GM21528 (cell line): ENCODE measurements at regions not wholly inside any gene's neighbourhood (a gene's known extent, or its start where the extent isn't known, plus 50 kb on each side); places are given as distances from the start of the nearest gene placed in this dataset.

Experiments used
- ATAC-seq: cut with Tn5 transposase; IDR thresholded peaks from one replicate; pipeline ENCODE4 v1.9.1; 2021; ENCODE audit warnings: mild to moderate bottlenecking, moderate library complexity; ENCODE audit not compliant: unreplicated experiment, low FRiP score

DNA sequence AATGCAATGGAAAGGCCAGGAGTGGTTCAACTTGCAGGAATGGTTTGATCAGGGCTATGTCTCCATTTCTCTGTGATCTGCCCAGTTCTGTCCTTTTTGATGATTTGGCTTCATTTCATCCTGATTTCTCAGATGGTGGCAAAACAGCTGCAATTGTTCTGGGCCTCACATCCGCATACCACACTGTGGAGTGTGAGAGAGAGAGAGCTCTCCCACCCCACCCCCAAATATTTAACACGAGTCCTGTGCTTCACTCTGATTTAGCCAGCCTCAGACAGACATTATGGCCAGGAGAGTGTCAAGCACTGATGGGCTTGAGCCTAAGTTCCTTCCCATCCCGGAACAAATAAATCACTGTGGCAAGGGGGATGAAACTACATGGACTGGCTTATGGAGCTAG, 284.6 kb downstream of the CDC5L start:
- ATAC-seq = no peak

DNA sequence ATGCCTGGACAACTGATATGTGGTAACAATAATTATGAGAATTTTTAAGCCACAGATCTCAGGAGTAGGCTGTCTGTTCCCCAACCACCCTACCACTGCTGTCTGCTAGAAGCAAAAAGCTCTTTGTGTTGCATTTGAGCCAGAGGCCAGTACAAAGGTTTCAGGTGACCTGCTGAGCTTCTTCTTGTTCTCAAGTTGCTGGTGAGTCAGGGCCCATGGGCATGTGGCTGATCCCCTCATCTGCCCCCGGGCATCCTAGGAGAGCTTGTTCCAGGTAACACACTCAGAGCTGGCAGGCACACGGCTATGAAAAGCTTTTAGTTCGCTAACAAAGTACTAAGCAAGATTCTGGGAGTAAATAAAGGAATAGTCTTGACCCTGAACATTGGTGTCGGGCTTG, 285.3 kb downstream of the CDC5L start:
- ATAC-seq = no peak

DNA sequence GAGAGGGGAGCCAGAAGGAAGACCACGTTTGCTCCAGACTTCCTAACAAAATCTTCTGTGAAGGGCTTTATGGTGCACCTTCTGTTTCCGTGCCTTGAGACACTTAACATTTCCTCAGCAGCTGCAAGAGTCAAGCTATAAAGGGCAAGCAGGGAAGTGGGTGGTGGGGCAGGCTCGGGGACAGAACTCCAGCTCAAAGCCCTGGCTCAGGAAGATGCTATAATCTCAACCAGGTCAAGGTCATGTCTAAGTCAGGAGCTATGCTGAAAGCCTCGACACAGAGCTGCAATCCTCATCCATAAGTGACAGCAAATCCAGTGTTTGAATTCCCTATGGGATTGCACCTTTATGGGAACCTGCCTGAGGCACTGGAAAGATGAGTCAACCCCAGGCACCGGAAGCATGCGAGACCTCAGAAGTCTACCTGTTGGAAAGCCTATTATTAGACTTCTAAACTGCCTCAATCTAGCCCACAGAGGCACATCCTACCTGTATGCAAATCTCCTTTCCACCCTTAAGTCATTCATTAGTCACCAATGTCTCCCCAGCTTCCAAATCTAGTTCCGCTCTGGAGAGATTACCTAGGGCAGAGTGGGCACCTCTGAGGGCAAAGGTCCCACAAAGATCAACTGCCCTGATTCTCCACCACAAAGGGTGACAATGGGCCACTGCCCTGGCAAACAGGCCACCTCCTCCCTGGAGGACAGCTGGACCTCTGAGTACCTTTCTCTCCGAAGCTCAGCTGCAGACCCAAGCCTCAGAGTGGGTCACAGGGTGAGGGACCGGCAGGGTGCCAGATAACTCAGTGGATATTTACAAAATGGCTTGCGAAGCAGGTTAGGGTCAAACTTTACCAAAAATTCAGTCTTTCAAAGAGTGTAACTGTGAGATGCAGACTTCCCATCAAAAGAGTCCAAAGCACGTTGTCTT, 287.0 kb downstream of the CDC5L start:
- ATAC-seq = no peak

DNA sequence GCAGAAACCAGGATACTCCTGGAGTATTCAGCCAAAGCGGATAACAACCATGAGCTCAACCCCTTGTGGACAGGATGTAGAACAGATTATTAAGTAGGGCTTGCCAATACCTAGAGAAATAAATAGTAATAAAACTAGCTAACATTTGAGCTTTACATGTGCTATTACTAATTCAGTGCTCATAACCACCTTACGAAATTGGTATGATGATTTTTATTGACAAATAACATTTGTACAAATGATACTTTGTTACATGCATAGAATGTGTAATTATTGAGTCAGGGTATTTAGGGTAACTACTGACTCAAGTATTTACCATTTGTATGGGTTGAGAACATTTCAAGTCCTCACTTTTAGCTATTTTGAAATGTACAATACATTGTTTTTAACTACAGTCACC, 287.9 kb downstream of the CDC5L start:
- no peak for ATAC-seq

DNA sequence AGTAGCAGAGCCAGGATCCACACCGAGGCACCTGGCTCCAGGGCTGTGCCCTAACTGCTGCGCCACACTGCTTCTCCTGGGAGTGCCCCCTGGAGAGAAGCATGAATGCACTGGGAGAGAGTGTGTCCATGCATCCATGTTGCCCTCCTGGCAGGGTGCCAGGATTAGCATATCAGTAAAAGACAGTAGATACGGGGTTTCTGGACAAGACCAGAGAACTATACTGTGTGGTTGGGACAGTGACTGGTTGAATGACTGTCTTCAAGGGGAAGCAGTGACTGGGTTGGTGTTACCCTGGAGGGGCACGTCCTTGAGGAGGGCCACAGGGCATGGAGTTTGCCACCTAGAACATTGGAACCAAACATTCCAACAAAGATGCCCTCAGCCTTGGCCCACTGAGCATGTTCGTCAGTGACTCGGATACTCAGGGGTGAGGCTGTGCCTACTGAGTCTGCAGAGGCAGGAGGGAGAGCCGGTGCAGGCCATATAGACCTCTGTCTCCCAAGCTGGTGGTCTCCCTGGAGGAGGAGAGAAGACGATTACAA, 288.8 kb downstream of the CDC5L start:
- ATAC-seq = no peak

DNA sequence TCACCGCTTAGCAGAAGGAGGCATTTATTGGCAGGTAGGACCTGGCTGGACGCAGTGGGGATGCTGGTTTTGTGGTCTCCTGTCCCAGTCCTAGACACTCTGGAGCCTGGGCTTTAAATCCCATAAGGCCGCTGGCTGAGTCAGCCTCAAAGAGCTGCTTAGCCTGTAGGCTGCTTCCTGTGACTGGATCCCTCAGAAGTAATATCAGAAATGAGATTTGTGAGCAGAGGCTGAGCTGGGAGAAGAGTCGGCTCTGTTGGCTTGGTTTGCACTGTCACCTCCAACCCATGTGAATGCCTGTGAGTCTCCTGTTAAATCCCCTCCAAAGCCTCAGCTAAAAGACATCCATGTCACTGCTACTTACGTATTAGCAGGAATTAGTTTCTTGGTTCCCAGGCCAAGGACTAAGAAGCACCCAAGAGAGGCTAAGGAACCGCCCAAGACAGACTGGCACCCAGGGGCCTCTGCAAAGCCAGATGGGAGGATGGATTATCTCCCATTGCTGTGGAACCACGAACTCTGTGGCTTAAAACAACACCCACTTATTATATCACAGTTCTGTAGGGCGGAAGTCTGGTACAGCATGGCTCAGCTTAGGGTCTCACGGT, 289.4 kb downstream of the CDC5L start:
- no peak for ATAC-seq

DNA sequence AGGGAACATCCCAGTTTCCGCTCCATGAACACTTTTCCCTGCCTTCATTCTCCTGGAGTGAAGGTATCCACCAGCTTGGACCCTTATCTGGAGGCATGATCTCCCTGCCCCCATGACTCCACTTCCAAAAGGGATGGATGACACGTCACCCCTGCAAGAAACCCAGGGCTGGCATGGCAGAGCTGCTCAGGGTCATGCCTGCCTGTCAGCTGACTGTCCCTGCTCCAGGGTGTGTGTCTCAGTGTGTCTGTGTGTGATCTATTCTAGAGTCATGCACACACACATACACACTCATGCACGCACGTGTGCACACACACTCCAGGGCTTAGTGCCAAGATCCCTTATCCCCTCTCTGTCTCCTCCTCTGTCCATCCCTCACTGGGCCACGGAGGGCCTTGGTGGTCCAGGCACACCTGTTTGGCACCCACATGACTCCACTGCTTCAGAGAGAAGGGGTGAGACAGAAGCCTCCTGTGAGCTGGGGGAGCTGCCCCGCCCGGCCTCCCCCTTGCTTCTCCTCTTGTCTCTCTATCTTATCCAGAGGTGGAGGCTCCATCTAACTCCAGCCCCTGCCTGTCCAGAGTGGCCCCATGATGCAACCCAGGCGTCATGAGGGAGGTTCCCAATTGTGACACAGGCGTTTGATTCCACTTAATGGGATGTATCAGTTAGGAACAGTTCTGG, 290.9 kb downstream of the CDC5L start:
- no peak for ATAC-seq

DNA sequence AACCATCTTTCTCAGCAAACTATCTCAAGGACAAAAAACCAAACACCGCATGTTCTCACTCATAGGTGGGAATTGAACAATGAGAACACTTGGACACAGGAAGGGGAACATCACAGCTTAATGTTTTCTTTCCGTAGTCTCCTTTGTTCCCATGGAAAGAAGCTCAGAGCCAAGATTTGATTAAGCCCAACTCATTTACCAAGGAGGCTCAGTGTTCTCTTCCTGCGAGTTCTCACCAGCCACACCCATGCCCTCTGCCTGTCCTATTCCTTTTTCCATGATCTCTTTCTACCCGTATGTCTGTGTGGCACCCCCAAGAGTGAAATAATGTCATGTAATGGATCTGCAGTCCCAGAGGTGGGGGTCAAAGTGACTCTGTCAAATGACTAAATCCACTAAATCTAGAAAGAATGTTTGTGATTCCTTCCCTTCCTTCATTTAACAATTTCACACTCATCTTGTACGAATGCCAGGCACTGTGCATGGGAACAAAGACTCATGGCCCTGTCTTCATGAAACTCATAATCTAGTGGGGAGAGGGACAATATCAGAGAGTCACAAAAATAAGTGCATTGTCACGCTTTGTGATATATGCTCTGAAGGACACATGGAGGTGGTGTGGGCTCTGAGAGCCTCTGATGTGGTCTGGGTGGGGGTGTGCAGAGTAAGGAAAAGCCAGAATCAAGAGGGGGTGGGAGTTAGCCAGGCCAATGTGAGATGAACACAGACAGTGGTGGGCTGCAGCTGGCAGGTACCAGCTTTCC, 292.1 kb downstream of the CDC5L start:
- ATAC-seq = no peak

DNA sequence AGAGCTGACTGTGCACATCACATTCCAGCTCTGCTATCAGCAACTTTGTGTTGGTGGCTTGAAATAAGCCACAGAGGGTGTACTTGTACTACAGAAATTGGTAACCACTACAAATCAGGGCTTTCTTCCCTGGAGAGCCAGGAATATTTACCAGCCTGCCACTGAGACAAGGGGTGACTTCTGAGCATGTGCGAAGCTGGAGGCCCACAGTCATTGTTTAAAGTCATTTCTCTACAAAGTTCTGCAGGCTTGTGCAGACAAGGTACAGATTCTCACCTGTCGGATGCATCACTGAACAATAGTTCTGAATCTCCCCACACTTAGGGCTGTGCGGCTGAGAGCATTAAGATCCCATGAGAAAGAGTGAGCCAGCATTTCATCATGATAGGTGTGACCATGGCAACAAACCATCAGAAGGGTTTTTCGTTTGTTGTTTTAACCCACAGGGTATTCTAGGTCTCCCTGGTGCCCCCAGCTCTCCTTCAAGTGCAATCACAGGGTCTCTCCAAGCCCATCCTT, 292.8 kb downstream of the CDC5L start:
- ATAC-seq = no peak

DNA sequence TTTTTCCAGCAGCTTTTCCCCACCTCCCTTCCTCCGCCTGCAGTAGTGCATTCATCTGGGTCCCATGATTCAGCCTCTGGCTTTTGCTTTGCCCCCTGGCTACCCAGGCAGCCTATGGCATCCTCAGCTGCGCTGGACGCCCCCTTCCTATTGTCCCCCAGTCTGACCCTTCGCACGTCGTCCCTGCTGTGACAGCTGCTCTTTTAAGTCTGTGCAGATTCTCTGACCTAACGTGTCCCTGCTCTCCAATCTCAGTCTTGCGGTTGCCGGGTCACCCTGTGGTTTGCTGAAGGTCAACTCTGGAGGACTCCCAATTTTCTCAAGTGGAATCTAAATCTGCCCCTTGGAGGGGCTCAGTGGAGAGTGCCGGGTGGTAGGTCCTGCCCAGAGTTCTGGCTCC, 294.3 kb downstream of the CDC5L start:
- ATAC-seq = no peak

DNA sequence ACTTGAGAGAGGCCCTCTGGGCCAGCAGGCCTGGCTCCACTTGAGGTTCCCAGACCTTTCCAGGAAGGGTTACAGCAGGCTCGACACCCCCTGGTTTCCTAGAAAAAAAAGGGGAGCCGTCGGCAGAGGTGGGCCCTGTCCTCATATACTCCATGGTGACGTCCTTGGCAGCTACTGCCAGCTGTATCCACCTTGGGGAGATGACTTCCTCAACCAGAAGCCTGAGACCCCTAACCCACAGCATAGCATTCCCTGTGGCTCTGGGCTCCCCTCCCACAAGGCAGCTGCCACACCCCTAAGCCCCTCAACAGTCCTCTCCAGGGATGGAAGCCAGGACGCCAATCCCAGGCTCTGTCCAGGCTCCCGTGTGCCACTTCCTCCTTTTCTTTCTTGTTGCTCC, 294.8 kb downstream of the CDC5L start:
- ATAC-seq = no peak

DNA sequence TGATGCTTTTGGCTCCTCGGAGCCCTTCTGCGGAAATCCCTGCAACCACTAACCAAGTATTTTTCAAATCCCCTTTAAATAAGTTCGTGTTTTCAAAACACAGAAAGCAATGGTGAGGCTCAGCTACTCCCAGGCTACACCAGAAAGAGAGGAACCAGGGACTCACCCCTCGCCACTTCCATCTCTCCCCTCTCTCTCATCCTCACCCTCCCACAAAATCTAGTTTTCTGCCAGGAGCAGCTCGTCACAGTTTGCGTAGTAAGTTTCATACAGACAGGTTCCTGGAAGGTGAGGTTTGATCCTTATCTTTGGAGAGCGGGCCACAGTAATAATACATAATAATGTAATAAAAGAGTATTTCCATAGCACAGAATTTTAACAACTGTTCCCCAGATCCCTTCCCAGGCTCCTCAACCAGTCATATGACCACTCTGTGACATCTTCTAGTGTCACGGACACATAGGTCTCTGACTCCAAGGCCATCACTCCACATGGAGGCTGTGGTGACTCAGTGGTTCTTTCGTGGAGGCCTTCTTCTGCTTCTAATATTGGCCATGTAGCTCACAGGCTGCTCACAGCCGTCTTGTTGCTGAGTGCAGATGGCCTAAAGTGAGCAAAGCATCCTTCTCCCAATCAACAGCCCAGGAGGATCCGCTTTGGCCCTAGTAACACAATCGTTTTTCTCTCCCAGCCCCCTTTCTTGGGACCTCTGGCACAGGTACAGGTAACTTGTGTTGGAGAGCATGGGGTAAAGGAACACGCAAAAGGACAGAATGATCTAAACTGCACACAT, 295.7 kb downstream of the CDC5L start:
- ATAC-seq = no peak

DNA sequence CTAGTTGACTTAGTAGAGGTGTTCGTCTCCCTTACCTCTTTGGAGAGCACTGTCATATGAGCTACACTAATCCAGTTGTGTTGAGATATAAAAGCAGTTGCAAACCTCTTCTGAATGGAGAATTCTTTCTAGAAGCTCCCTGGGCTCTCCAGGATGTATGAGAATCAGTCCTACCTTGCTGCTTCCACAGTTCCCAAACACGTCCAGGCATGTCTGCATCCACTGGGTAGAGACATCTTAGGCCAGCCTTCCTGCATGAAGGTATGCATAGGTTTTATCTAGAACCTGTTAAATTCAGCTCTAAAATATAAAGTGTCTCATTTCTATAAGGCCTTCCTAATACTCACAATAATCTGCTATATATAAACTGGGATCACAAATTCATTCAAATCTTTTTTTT, 297.7 kb downstream of the CDC5L start:
- no peak for ATAC-seq

DNA sequence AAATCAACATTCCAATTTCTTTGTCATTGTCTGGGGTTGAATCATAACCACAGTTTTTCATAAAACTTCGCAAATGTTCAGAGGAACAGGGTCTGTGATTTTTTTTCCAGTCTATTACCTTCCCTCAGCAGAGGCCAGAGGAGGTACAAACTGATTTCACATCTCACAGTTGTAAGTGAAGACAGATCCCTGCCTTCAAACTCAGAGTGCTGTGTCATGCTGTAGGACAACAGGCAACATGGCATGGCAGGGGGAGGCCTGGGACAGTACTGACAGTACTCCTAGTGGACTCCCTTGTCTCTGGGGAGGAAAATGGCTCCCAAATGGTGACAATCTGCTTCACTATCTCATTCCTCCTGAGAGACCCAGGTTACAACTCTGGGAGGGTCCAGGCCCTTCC, 308.6 kb downstream of the CDC5L start:
- no peak for ATAC-seq

DNA sequence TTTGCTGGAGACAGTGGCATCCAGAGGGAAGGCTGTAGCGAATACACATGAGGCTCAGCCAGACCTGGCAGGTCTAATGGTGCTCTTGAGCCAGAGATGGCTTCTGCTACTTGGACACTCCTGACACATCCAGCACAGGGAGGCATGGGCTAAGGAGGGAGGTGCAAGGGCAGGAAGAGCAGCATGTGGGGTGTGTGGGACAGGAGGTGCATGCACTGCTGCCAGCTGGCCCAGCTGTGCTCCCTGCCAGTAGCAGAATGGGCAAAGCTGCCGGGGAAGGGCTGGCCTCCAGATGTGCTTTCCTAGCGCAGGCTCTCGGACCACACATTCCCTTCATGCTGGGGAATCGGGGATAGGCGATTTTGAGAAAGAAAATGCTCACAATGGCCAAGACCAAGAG, 309.2 kb downstream of the CDC5L start:
- no peak for ATAC-seq

DNA sequence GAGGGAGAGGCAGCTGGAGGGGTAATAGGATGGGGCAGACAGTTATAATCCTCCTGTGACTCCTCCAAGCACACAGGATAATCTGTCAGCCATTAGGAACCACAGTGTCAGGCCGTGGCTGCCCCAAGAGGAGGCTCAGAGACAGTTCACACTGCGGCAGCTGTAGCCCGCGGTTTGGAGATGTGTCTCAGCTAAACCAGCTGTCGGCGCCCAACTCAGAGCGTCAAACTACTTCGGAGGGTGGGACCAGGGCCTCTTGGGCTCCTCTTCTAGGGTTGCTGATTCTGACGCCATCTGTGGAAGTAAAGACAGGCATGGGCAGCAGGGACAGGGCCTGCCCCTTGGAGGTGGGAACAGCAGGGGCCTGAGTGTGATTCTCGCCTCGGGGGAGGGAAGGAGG, 309.8 kb downstream of the CDC5L start:
- ATAC-seq = no peak

DNA sequence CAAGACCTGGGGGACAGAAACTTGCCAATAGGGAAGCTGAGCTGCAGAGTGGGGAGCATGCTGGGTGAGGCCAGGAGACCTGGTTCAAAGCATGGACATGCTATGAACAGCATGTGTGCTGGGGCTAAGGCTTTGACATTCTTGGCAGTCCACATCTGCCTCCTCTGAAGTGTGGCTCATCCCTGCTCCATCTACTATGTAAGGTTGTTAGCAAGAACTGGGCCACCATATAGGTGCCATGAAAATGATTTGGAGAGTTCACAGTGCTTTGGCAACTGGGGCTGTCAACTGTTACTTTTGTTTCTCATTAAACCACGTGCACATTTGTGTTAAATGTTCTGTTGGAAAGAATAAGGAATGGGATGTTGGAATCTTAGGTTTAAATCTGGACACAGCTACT, 311.1 kb downstream of the CDC5L start:
- ATAC-seq = no peak

DNA sequence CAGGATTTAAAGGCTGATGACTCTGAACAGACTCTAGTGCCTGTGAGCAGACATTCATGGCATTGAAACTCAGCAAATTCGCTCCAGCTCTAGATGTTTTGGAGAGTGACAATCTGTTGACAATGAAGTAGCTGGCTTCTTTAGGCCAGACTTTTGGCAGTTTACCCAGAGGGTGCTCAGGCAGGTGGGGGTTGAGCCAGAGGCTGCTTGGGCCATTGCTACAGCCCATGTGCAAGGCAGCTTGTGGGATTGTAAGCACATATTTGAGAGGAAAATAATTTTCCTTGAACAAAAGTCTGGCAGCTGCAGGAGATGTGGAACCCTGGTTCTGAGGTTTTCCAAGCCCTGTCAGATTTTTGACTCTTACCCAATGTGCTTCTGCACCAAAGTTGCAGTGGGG, 311.6 kb downstream of the CDC5L start:
- ATAC-seq = no peak

DNA sequence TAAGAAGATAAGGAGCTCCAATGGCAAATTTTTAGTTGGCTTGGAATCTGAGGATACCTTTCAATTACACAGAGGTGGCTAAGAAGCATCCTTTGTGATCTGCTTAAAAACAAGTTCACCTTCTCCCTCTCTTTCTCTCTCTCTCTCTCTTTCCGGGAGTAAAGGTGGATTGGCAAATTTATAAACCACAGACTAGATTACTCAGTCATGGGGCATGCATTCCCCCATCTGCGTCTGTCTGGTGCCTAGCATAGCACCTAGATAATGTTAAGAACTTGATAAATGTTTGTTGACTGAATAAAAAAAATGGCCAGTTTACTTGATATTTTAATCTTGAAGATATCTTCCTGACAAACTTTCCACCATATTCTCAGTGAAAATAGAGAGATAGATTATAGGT, 312.3 kb downstream of the CDC5L start:
- no peak for ATAC-seq

DNA sequence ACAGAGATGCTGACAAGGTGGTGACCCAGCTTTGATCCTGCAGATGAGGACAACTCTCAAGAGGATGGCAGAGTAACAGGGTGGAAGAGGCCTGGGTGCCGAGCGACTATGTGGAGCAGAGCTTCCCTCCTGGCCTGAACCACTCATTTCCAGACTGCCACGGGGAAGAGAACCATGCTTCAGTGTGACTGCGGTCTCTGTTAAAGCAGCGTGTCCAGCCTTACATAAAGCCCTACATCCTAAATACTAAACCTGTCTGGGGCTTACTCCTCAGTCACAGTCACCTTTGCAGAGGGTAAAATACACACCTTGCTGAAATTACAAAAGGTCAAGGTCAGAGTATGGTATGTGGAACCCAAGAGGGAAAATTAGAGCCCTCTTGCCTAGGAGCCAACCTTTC, 312.9 kb downstream of the CDC5L start:
- ATAC-seq = no peak
